Calu3 (cell line): ENCODE measurements at regions not wholly inside any gene's neighbourhood (a gene's known extent, or its start where the extent isn't known, plus 50 kb on each side); places are given as distances from the start of the nearest gene placed in this dataset.

Source experiments
- BruUV-seq: library from RNA; stranded (reverse); fragments of 400-500 nt; replicated peaks from 2 replicates; lab custom pipeline; 2021; lab: Mats Ljungman, UMichigan
- CTCF ChIA-PET: fragments of 300-600 bp; sonication (Branson Sonifier 250); formaldehyde crosslinking; loops from one replicate; lab custom pipeline; 2022; ENCODE audit warnings: antibody characterized with exemption; lab: Charles Lee
- DNase-seq: peaks from one replicate; pipeline ENCODE4 v3.0.0; 2022
- H3K27ac Mint-ChIP-seq: one replicate; pipeline ENCODE4 v1.8.0; 2022; ENCODE audit warnings: mixed read lengths; ENCODE audit not compliant: unreplicated experiment
- H3K27me3 Mint-ChIP-seq: one replicate; pipeline ENCODE4 v1.8.0; 2022; ENCODE audit warnings: mixed read lengths; ENCODE audit not compliant: unreplicated experiment
- H3K36me3 Mint-ChIP-seq: one replicate; pipeline ENCODE4 v1.8.0; 2022; ENCODE audit warnings: mild to moderate bottlenecking, moderate library complexity, mixed read lengths; ENCODE audit not compliant: insufficient read depth, unreplicated experiment
- H3K4me1 Mint-ChIP-seq: one replicate; pipeline ENCODE4 v1.8.0; 2022; ENCODE audit warnings: mild to moderate bottlenecking, low read depth, mixed read lengths; ENCODE audit not compliant: unreplicated experiment
- H3K4me3 Mint-ChIP-seq: one replicate; pipeline ENCODE4 v1.8.0; 2022; ENCODE audit warnings: mild to moderate bottlenecking, low read depth, moderate library complexity, mixed read lengths; ENCODE audit not compliant: unreplicated experiment
- H3K9me3 Mint-ChIP-seq: one replicate; pipeline ENCODE4 v1.8.0; 2022; ENCODE audit warnings: low read depth, mixed read lengths; ENCODE audit not compliant: unreplicated experiment
- CTCF ChIP-seq: fragments of 200-600 bp; IDR thresholded peaks from one replicate; pipeline ENCODE4 v1.8.0; 2022; ENCODE audit warnings: antibody characterized with exemption; ENCODE audit not compliant: unreplicated experiment
- intact Hi-C: fragments of 100-400 bp; cut with micrococcal nuclease; formaldehyde crosslinking; loops from one replicate; pipeline ENCODE4 v1.10.0; 2022; ENCODE audit not compliant: unreplicated experiment

GRCh38 chr7:32680259-32681173 lies 185.2 kb downstream of the AVL9 start:
- peak; percentile 95 for DNase-seq
- CTCF ChIA-PET, result interaction anchor here (1.9 kb wide), 1 partner anchor 10 kb away, joined by 5 read pairs; no protein-coding TSS in a partner anchor
- H3K9me3 Mint-ChIP-seq, result peaks cover 4% of the 10 kb centered on the region
- peaks cover 53% of the 10 kb centered on the region for H3K4me1 Mint-ChIP-seq
- H3K27ac Mint-ChIP-seq, result peak overlapping the region; percentile 96
- no peaks in the 10 kb centered on the region for H3K27me3 Mint-ChIP-seq
- intact Hi-C loops, result loop anchor here (1.0 to 2.0 kb wide), 3 partner anchors 10 to 190 kb away; partner anchors contain the start of gene LSM5
- H3K36me3 Mint-ChIP-seq, result peaks cover 33% of the 10 kb centered on the region
- peak overlapping the region; percentile 26 for H3K4me3 Mint-ChIP-seq
- TF ChIP-seq CTCF, result no peak
- BruUV-seq, result no TSS peak

GRCh38 chr7:32679192-32679591 lies 183.9 kb downstream of the AVL9 start:
- intact Hi-C loops, result no loop called here
- CTCF ChIA-PET, result interaction anchor here (1.9 kb wide), 1 partner anchor 9 kb away, joined by 5 read pairs; no protein-coding TSS in a partner anchor
- BruUV-seq, result no TSS peak

GRCh38 chr7:32677593-32677992 lies 182.3 kb downstream of the AVL9 start:
- H3K9me3 Mint-ChIP-seq, result peaks cover 2% of the 10 kb centered on the region
- peak overlapping the region; percentile 69 for H3K27ac Mint-ChIP-seq
- CTCF ChIA-PET, result interaction anchor here (1.0 to 1.2 kb wide), 2 partner anchors 9 to 19 kb away, joined by 5 to 6 read pairs; no protein-coding TSS in a partner anchor
- DNase-seq, result no peak
- H3K4me3 Mint-ChIP-seq, result no peak overlapping the region
- intact Hi-C loops, result no loop called here
- no peak for TF ChIP-seq CTCF
- peaks cover 33% of the 10 kb centered on the region for H3K36me3 Mint-ChIP-seq
- no peaks in the 10 kb centered on the region for H3K27me3 Mint-ChIP-seq
- BruUV-seq, result no TSS peak
- H3K4me1 Mint-ChIP-seq, result peaks cover 76% of the 10 kb centered on the region

More at GRCh38 chr7:32679192-32679591, 183.9 kb downstream of the AVL9 start:
- DNase-seq, result no peak
- Mint-ChIP-seq H3K27me3 (no peaks in the 10 kb centered on the region), H3K4me1 (peaks cover 60% of the 10 kb centered on the region), H3K36me3 (peaks cover 33% of the 10 kb centered on the region), H3K4me3 (peak overlapping the region; percentile 21), H3K27ac (peak overlapping the region; percentile 96), H3K9me3 (peaks cover 2% of the 10 kb centered on the region)
- TF ChIP-seq CTCF, result no peak

GRCh38 chr7:32676249-32676941 lies 181.1 kb downstream of the AVL9 start:
- H3K9me3 Mint-ChIP-seq, result peaks cover 2% of the 10 kb centered on the region
- H3K27me3 Mint-ChIP-seq, result no peaks in the 10 kb centered on the region
- intact Hi-C loops, result no loop called here
- no peak overlapping the region for H3K4me3 Mint-ChIP-seq
- no peak for DNase-seq
- TF ChIP-seq CTCF, result no peak
- peaks cover 25% of the 10 kb centered on the region for H3K36me3 Mint-ChIP-seq
- no TSS peak for BruUV-seq
- CTCF ChIA-PET, result no interaction called here
- H3K27ac Mint-ChIP-seq, result no peak overlapping the region
- H3K4me1 Mint-ChIP-seq, result peaks cover 74% of the 10 kb centered on the region
